GM12892 (cell line): ENCODE measurements at regions not wholly inside any gene's neighbourhood (a gene's known extent, or its start where the extent isn't known, plus 50 kb on each side); places are given as distances from the start of the nearest gene placed in this dataset.

Experiments
- POLR2AphosphoS5 ChIP-seq: IDR thresholded peaks from 2 replicates; pipeline ENCODE4 v1.6.1; 2011; ENCODE audit warnings: low read depth, low read length, control low read depth
- TAF1 ChIP-seq: IDR thresholded peaks from 2 replicates; pipeline ENCODE4 v1.6.1; 2011; ENCODE audit warnings: low read depth, mild to moderate bottlenecking, control low read depth, low read length, borderline replicate concordance

DNA sequence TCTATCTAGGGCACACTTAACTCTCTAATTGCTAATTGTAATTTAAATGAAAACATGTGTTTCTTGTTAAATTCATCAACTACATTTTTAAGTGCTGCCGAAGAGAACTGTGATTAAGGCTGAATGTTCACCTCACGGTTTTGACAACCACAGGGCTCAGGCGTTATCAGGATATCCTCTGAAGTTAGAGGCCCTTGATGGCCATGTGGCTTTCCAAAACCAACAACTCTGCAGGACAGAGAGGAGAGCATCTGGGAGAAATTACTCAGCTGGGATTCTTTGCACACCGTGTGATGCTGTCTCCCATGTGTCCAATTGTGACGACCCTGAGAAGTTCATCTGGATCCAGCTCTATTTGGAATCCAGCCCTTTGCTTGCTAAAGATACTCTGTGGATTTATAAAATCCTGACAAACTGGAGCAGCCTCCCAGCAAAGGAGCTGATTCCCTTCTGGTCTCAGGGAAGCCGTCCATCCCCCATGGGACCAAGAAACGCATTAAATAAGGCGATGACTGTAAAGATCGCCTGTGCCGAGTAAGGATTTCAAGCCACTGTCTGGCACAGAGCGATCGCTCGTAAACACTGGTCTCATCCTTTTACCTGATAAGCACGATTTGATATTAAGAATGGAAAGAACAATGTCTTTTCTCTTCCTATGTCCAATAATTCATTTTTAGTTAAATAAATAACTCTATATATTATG, 401.1 kb downstream of the CD83 start:
- TF ChIP-seq POLR2AphosphoS5 (no peak), TAF1 (no peak)
